ENCODE measurements at regions not wholly inside any gene's neighbourhood (a gene's known extent, or its start where the extent isn't known, plus 50 kb on each side); places are given as distances from the start of the nearest gene placed in this dataset.

DNA sequence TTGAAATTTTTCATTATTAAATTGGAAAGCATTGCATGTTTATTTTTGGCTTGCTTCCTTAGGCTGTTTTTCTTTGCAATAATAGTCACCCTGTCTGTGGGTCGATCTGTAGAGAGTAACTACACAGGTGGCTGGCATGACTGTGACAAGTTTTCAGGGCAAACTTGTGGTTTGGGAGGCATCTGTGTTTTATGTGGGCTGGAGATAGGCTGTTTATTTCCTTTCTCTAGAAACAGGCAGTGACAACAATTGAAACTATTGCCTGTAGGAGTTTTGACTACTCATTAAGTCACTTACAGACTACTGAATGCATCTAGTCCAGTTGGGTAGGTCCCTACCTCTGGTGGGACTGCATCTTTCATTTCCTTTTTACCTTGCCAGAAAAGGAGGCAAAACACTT is 155.6 kb downstream of the DYRK2 start:
- peak; percentile 25 for DNase-seq (ENCODE audit: low read depth)
- TF ChIP-seq, protein P1, sequence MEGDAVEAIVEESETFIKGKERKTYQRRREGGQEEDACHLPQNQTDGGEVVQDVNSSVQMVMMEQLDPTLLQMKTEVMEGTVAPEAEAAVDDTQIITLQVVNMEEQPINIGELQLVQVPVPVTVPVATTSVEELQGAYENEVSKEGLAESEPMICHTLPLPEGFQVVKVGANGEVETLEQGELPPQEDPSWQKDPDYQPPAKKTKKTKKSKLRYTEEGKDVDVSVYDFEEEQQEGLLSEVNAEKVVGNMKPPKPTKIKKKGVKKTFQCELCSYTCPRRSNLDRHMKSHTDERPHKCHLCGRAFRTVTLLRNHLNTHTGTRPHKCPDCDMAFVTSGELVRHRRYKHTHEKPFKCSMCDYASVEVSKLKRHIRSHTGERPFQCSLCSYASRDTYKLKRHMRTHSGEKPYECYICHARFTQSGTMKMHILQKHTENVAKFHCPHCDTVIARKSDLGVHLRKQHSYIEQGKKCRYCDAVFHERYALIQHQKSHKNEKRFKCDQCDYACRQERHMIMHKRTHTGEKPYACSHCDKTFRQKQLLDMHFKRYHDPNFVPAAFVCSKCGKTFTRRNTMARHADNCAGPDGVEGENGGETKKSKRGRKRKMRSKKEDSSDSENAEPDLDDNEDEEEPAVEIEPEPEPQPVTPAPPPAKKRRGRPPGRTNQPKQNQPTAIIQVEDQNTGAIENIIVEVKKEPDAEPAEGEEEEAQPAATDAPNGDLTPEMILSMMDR (IDR thresholded peaks at IDR 0.05; ENCODE audit: low read depth, low read length, missing control alignments): no peak
- H3K4me3 ChIP-seq (ENCODE audit: low read depth, low read length): no peak overlapping the region

DNA sequence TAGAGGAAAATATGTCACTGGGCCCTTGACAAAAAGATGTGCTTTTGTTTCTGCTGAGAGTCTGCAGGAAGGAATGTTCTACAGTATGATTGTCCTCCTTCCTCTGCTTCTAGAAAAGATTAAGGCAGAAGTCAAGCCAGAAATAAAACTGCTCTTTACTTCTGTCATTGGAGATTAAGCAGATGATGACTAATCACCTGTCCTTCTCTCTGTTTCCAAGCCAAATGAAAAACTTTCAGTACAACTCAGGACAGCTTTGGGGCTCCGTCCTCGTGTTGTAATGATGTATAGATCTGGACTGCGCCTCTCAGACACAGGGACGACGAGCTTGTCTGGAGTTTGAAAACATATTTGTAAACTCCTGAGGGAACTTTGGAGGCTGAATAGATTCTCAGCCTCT is 159.3 kb downstream of the DYRK2 start:
- DNase-seq (ENCODE audit: low read depth): no peak
- TF ChIP-seq, protein P1 (IDR thresholded peaks at IDR 0.05; ENCODE audit: low read depth, low read length, missing control alignments): no peak
- no peak overlapping the region for H3K4me3 ChIP-seq (ENCODE audit: low read depth, low read length)

DNA sequence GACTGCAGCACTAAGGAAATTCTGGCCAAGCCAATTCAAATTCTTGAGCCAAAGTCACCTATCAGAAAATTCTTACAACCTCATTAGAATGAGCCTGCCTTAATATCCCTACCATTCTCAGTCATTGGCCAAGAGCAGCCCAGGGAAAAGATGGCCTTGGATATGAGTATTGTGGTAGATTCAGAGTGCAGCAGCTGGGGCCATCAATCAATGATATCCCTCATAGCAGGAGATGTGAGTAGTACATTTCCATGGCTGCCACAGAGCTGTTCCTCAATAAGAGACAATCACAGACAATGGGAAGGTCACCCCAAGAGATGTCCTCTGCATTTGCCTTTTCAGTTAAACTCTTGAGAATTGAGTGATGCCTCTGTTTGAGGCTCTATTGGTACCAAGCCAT is 161.6 kb downstream of the DYRK2 start:
- no peak for DNase-seq (ENCODE audit: low read depth)
- TF ChIP-seq, protein P1 (IDR thresholded peaks at IDR 0.05; ENCODE audit: low read depth, low read length, missing control alignments): no peak
- H3K4me3 ChIP-seq (ENCODE audit: low read depth, low read length): no peak overlapping the region

DNA sequence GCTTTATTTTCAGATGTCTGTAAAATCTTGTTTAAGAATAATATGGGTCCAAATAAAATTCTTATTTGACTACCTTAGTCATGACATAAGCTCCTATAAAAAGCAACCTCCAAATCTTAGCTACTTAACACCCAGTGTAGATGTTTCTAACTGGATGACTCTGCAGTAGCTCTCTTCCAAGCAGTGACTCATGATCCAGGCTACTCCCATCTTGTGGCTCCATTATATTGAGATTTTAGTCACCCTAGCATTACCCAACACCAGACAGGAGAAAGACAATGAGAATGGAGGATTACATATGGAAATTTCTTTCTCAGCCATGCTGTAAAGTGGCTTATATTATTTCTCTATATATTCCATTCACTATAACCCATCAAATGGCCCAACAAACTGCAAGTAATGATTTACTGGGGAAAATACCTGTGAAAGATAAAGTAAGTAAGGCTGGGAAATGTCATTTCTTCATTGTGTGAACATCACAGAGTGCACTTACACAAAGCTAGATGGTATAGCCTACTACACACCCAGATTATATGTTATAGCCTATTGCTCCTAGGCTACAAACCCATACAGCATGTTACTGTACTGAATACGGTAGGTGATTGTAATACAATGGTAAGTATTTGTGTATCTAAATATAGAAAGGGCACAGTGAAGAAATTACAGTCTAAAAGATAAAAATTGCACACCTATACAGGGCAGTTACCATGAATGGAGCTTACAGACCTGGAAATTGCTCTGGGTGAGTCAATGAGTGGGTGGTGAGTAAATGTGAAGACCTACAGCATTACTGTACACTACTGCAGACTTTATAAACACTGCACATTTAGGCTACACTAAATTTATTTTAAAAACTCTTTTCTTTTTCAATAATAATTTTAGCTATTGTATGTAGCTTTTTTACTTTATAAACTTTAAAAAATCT is 163.2 kb downstream of the DYRK2 start:
- TF ChIP-seq, protein P1 (IDR thresholded peaks at IDR 0.05; ENCODE audit: low read depth, low read length, missing control alignments): no peak
- no peak overlapping the region for H3K4me3 ChIP-seq (ENCODE audit: low read depth, low read length)
- DNase-seq (ENCODE audit: low read depth): no peak

DNA sequence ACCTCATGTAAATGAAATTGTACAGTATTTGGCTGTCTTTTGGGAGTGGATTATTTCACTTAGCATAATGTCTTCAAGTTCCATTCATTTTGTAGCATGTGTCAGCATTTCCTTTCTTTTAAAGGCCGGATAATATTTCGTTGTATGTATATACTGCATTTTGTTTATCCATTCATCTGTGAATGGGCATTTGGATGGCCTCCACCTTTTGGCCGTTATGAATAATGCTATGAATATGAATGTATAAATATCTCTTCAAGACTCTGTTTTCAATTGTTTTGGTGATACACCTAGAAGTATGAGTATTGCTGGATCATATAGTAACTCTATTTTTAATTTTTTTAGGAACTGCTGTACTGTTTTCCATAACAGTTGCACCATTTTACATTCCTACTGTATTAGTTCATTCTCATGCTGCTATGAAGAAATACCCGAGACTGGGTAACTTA is 164.9 kb downstream of the DYRK2 start:
- TF ChIP-seq, protein P1 (IDR thresholded peaks at IDR 0.05; ENCODE audit: low read depth, low read length, missing control alignments): no peak
- no peak for DNase-seq (ENCODE audit: low read depth)

DNA sequence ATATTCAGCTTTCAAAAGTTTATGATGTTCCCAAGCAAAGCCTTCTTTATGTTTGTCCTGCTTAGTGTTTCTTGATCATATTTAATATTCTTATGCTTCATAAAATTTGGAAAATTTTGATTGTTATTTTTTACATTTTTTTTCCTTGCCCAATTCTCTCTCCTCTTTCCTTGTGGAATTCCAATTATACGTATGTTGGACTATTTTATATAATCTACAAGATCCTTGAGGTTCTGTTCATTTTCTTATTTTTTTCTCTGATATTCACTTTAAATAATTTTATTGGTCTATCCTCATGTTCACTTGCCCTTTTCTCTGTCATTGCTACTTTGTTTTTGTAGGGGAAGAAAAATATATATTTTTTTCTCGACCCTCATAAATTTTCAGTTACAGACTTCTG is 167.7 kb downstream of the DYRK2 start:
- H3K4me3 ChIP-seq (ENCODE audit: low read depth, low read length): no peak overlapping the region
- TF ChIP-seq, protein P1 (IDR thresholded peaks at IDR 0.05; ENCODE audit: low read depth, low read length, missing control alignments): no peak
- DNase-seq (ENCODE audit: low read depth): no peak

More for the DNA sequence above, 164.9 kb downstream of the DYRK2 start:
- H3K4me3 ChIP-seq (ENCODE audit: low read depth, low read length): no peak overlapping the region

All from GM12864 (cell line).